ENCODE measurements at regions not wholly inside any gene's neighbourhood (a gene's known extent, or its start where the extent isn't known, plus 50 kb on each side); places are given as distances from the start of the nearest gene placed in this dataset.

DNA sequence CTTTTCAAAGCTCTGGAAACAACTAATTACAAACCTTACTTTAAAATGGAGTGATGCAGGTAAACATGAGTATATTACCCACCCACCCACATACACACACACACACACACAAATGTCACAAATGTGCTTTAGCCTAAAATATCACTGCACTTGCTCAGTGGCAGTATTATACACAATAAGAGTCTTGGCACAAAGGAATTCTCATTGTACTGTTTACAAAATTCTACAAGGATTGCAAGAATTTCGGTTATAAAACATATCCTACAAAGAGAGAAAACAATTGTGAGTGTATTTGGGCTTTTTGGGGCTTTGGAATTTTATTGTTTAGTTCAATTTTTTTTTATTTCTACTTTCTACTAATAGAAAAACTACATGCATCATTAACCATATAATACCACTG lies 113.2 kb upstream of the BEND6 start:
- H3K36me3 ChIP-seq (ENCODE audit: control insufficient read depth in 2 of 3, insufficient read depth in 3 of 3, low read length in 3 of 3), result no peaks in the 10 kb centered on the region
- intact Hi-C loops (cut with micrococcal nuclease), result loop anchor here in 1 of 2 donors (5.0 kb wide), 2 partner anchors 381 to 476 kb away; partner anchors contain the start of genes PRIM2 and RAB23
- no peak overlapping the region for H3K4me3 Mint-ChIP-seq
- peaks cover 0 to 4% (median 0%) of the 10 kb centered on the region in 5 donors for H3K36me3 Mint-ChIP-seq
- H3K9me3 ChIP-seq (ENCODE audit: control insufficient read depth in 2 of 3, low read length in 3 of 3), result no peaks in the 10 kb centered on the region
- ATAC-seq (no peak), DNase-seq (no peak)
- peaks cover 6 to 20% (median 11%) of the 10 kb centered on the region in 7 donors for H3K4me1 Mint-ChIP-seq
- H3K27me3 ChIP-seq (ENCODE audit: control insufficient read depth in 2 of 2, insufficient read depth in 2 of 2, low read length in 2 of 2), result no peaks in the 10 kb centered on the region
- H3K27me3 Mint-ChIP-seq, result peaks cover 53 to 75% (median 61%) of the 10 kb centered on the region in 5 donors
- peaks cover 0 to 3% (median 0%) of the 10 kb centered on the region in 11 donors for H3K9me3 Mint-ChIP-seq
- H3K4me3 ChIP-seq (ENCODE audit: low read length), result no peak overlapping the region
- CTCF ChIA-PET, result interaction anchor here (0.9 kb wide), 1 partner anchor 13 kb away, joined by 3 read pairs; no protein-coding TSS in a partner anchor
- H3K27ac ChIP-seq (ENCODE audit: low read depth, low read length), result no peak overlapping the region
- POLR2A ChIA-PET, result interaction anchor here (0.6 kb wide), 1 partner anchor 22 kb away, joined by 3 read pairs; no protein-coding TSS in a partner anchor
- peaks cover 0 to 7% of the 10 kb centered on the region in 2 donors for H3K4me1 ChIP-seq (ENCODE audit: control insufficient read depth in 2 of 2, insufficient read depth in 2 of 2, low read length in 2 of 2)
- H3K27ac Mint-ChIP-seq, result no peak overlapping the region

DNA sequence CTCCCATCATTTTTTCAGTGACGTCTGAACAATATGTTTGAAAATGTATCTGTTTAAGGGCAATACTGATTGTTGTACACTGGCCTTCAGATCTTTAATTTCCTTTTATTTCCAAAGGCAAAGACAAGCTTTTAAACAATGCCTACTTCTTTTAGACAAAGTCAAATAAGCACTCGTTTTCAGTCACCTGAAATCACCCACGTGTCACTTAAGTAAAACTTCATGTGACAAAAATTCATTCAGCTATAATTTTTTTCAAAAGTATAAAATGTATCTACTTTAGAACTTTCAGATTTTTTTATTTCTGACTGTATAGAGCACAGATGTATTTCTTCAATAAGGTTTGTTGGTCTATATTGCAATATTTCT lies 113.5 kb upstream of the BEND6 start:
- H3K9me3 ChIP-seq (ENCODE audit: control insufficient read depth in 2 of 3, low read length in 3 of 3), result no peaks in the 10 kb centered on the region
- ATAC-seq (no peak), DNase-seq (no peak)
- no peaks in the 10 kb centered on the region for H3K27me3 ChIP-seq (ENCODE audit: control insufficient read depth in 2 of 2, insufficient read depth in 2 of 2, low read length in 2 of 2)
- no peak overlapping the region for H3K27ac ChIP-seq (ENCODE audit: low read depth, low read length)
- H3K4me1 ChIP-seq (ENCODE audit: control insufficient read depth in 2 of 2, insufficient read depth in 2 of 2, low read length in 2 of 2), result peaks cover 0 to 7% of the 10 kb centered on the region in 2 donors
- peaks cover 0 to 3% (median 0%) of the 10 kb centered on the region in 11 donors for H3K9me3 Mint-ChIP-seq
- intact Hi-C loops (cut with micrococcal nuclease), result loop anchor here in 1 of 2 donors (5.0 kb wide), 2 partner anchors 381 to 476 kb away; partner anchors contain the start of genes PRIM2 and RAB23
- H3K27me3 Mint-ChIP-seq, result peaks cover 51 to 73% (median 61%) of the 10 kb centered on the region in 5 donors
- H3K4me3 Mint-ChIP-seq, result no peak overlapping the region
- peaks cover 6 to 20% (median 11%) of the 10 kb centered on the region in 7 donors for H3K4me1 Mint-ChIP-seq
- H3K36me3 Mint-ChIP-seq, result peaks cover 0 to 4% (median 0%) of the 10 kb centered on the region in 5 donors
- no peak overlapping the region for H3K27ac Mint-ChIP-seq
- no peak overlapping the region for H3K4me3 ChIP-seq (ENCODE audit: low read length)
- ChIA-PET POLR2A (interaction anchor here (0.6 kb wide), 1 partner anchor 22 kb away, joined by 3 read pairs; no protein-coding TSS in a partner anchor), CTCF (no interaction called here)
- no peaks in the 10 kb centered on the region for H3K36me3 ChIP-seq (ENCODE audit: control insufficient read depth in 2 of 3, insufficient read depth in 3 of 3, low read length in 3 of 3)

DNA sequence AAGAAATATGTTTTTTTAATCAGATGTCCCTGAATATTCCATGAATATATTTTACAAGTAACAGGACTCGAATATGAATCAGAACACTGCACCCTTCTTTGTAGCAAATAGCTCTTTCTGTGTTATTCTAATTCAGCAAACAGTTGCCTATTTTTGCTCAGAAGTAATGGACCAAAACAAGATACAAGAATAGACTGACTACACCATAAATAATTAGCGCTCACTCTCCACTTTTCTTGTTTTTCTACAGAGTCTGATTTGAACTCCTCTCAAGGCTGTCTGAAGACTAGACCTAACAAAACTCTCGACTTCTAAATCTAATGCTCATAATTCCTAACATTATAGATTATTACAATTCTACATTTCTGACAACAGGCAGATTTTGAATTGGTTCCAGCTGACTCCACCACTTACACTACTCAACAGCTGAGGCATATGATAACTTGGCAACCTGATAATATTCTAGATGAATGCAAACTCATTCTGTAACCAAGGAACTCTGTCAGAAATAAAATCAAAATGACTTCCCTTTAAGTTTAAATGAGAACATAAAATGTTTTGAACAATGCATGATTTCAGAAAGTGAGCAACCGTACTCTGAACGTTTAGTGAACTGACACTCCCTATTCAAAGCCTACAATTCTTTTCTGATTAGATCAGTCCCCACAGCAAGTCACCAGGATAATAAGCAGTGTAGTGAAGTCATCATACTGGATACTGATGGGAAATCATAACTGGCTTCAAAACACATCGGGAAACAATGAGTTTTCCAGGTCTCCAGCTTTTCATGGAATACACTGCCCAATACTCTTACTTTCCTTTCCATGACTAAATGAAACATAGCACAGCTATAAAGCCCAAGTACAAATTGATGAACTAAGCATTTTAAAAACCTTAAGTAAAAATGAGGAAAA lies 114.2 kb upstream of the BEND6 start:
- H3K9me3 ChIP-seq (ENCODE audit: control insufficient read depth in 2 of 3, low read length in 3 of 3), result no peaks in the 10 kb centered on the region
- peaks cover 0 to 4% (median 0%) of the 10 kb centered on the region in 5 donors for H3K36me3 Mint-ChIP-seq
- peaks cover 0 to 3% (median 0%) of the 10 kb centered on the region in 11 donors for H3K9me3 Mint-ChIP-seq
- ATAC-seq (no peak), DNase-seq (no peak)
- H3K4me1 ChIP-seq (ENCODE audit: control insufficient read depth in 2 of 2, insufficient read depth in 2 of 2, low read length in 2 of 2), result peaks cover 0 to 7% of the 10 kb centered on the region in 2 donors
- H3K4me1 Mint-ChIP-seq, result peaks cover 6 to 20% (median 11%) of the 10 kb centered on the region in 7 donors
- no peaks in the 10 kb centered on the region for H3K27me3 ChIP-seq (ENCODE audit: control insufficient read depth in 2 of 2, insufficient read depth in 2 of 2, low read length in 2 of 2)
- H3K27me3 Mint-ChIP-seq, result peaks cover 50 to 71% (median 61%) of the 10 kb centered on the region in 5 donors
- intact Hi-C loops (cut with micrococcal nuclease), result loop anchor here in 1 of 2 donors (5.0 kb wide), 2 partner anchors 382 to 477 kb away; partner anchors contain the start of genes PRIM2 and RAB23
- H3K4me3 ChIP-seq (ENCODE audit: low read length), result no peak overlapping the region
- H3K36me3 ChIP-seq (ENCODE audit: control insufficient read depth in 2 of 3, insufficient read depth in 3 of 3, low read length in 3 of 3), result no peaks in the 10 kb centered on the region
- H3K27ac ChIP-seq (ENCODE audit: low read depth, low read length), result no peak overlapping the region
- no peak overlapping the region for H3K4me3 Mint-ChIP-seq
- POLR2A ChIA-PET, result interaction anchor here (0.6 kb wide), 1 partner anchor 23 kb away, joined by 3 read pairs; no protein-coding TSS in a partner anchor
- CTCF ChIA-PET, result no interaction called here
- H3K27ac Mint-ChIP-seq, result no peak overlapping the region

DNA sequence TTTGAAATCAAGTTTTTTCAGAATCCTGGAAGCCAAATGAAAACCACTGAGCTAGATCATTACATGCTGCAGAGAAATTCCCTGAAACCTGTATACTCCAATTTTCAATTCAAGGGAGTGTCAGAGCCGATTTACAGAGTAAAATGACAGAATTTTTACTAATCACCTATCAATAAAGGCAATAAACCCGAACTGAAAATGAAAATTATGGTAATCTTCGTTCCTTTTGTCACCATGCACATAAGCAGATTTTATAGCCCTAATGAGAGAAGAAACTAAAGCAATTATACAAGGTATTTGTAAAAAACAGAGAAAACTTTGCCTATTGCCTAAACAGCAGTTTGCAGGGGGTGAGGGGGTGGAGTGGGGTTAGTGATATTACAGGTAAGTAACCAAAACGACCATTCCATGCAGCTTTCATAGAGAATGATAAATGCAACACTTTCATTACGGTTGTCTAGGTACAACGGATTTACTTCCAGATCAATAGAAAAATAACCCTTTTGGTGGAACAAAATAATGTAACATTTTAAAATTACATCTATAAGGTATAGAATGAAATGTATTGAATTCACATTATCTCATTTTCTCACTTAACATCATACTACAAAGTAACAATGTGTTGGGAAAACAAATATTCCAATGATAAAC lies 115.2 kb upstream of the BEND6 start:
- POLR2A ChIA-PET, result no interaction called here
- Histone ChIP-seq H3K27me3 (ENCODE audit: control insufficient read depth in 2 of 2, insufficient read depth in 2 of 2, low read length in 2 of 2) (no peaks in the 10 kb centered on the region), H3K4me1 (ENCODE audit: control insufficient read depth in 2 of 2, insufficient read depth in 2 of 2, low read length in 2 of 2) (peaks cover 0 to 7% of the 10 kb centered on the region in 2 donors), H3K27ac (ENCODE audit: low read depth, low read length) (no peak overlapping the region), H3K9me3 (ENCODE audit: control insufficient read depth in 2 of 3, low read length in 3 of 3) (no peaks in the 10 kb centered on the region), H3K36me3 (ENCODE audit: control insufficient read depth in 2 of 3, insufficient read depth in 3 of 3, low read length in 3 of 3) (no peaks in the 10 kb centered on the region), H3K4me3 (ENCODE audit: low read length) (no peak overlapping the region)
- ATAC-seq (no peak), DNase-seq (no peak)
- Mint-ChIP-seq H3K27ac (no peak overlapping the region), H3K27me3 (peaks cover 54 to 69% (median 62%) of the 10 kb centered on the region in 5 donors), H3K4me3 (no peak overlapping the region), H3K4me1 (peaks cover 6 to 14% (median 11%) of the 10 kb centered on the region in 7 donors), H3K9me3 (peaks cover 0 to 3% (median 0%) of the 10 kb centered on the region in 11 donors), H3K36me3 (peaks cover 0 to 4% (median 0%) of the 10 kb centered on the region in 5 donors)
- CTCF ChIA-PET, result no interaction called here
- intact Hi-C loops (cut with micrococcal nuclease), result loop anchor here in 1 of 2 donors (5.0 kb wide), 2 partner anchors 383 to 478 kb away; partner anchors contain the start of genes PRIM2 and RAB23

DNA sequence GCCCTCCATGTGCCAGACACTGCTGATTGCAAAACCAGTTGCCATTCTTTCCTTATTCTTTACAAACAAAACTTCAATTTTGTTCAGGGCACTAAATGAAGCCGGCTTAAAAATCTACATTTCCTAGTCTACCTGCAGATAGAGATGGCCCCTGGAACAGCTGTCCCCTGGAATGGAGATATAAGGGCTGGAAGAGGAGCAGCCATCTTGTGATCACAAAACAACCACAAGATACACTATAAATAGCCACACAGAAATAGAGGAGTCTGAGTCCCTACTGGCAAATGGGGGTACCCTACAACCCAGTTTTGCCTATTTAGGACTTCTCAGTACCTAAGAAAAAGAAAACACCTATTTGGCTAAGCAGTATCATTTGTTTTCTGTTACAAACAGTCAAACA lies 115.9 kb upstream of the BEND6 start:
- intact Hi-C loops (cut with micrococcal nuclease), result no loop called here
- Histone ChIP-seq H3K27ac (ENCODE audit: low read depth, low read length) (no peak overlapping the region), H3K4me1 (ENCODE audit: control insufficient read depth in 2 of 2, insufficient read depth in 2 of 2, low read length in 2 of 2) (peaks cover 0 to 7% of the 10 kb centered on the region in 2 donors), H3K9me3 (ENCODE audit: control insufficient read depth in 2 of 3, low read length in 3 of 3) (no peaks in the 10 kb centered on the region), H3K27me3 (ENCODE audit: control insufficient read depth in 2 of 2, insufficient read depth in 2 of 2, low read length in 2 of 2) (no peaks in the 10 kb centered on the region), H3K4me3 (ENCODE audit: low read length) (no peak overlapping the region), H3K36me3 (ENCODE audit: control insufficient read depth in 2 of 3, insufficient read depth in 3 of 3, low read length in 3 of 3) (no peaks in the 10 kb centered on the region)
- peaks cover 55 to 64% (median 63%) of the 10 kb centered on the region in 5 donors for H3K27me3 Mint-ChIP-seq
- peaks cover 0 to 4% (median 0%) of the 10 kb centered on the region in 5 donors for H3K36me3 Mint-ChIP-seq
- no peak overlapping the region for H3K4me3 Mint-ChIP-seq
- ATAC-seq (no peak), DNase-seq (no peak)
- peaks cover 0 to 3% (median 0%) of the 10 kb centered on the region in 11 donors for H3K9me3 Mint-ChIP-seq
- CTCF ChIA-PET, result no interaction called here
- no peak overlapping the region for H3K27ac Mint-ChIP-seq
- POLR2A ChIA-PET, result no interaction called here
- H3K4me1 Mint-ChIP-seq, result peaks cover under 1 to 11% (median 8%) of the 10 kb centered on the region in 7 donors

DNA sequence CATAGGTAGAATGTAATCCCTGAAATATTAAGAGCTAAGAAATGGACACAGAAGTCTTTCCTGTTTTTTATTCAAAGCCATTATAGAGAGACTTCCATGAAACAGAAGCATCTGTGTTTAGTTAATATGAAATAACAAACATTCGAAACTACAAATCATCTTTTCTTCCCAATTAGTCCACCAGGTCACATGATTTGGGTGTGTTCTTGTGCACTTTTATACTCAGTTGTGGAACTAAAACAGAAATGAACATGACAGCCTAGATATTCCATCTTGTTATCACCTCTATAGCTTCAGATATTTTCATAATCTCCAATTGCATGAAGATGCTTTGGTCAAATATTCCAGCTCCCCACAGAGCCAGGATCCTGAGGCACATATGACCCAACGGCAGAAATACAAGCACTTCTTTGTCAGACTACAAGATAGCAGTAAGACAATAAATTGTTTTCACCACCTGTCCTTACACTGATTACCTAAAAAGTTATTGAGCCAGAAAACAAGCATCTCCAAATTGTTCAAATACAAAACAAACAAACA lies 116.8 kb upstream of the BEND6 start:
- ChIA-PET POLR2A (no interaction called here), CTCF (no interaction called here)
- H3K4me1 ChIP-seq (ENCODE audit: control insufficient read depth in 2 of 2, insufficient read depth in 2 of 2, low read length in 2 of 2), result peaks cover 0 to 5% of the 10 kb centered on the region in 2 donors
- H3K4me3 ChIP-seq (ENCODE audit: low read length), result no peak overlapping the region
- H3K27me3 ChIP-seq (ENCODE audit: control insufficient read depth in 2 of 2, insufficient read depth in 2 of 2, low read length in 2 of 2), result no peaks in the 10 kb centered on the region
- H3K27ac ChIP-seq (ENCODE audit: low read depth, low read length), result no peak overlapping the region
- H3K9me3 ChIP-seq (ENCODE audit: control insufficient read depth in 2 of 3, low read length in 3 of 3), result no peaks in the 10 kb centered on the region
- no peaks in the 10 kb centered on the region for H3K36me3 ChIP-seq (ENCODE audit: control insufficient read depth in 2 of 3, insufficient read depth in 3 of 3, low read length in 3 of 3)
- Mint-ChIP-seq H3K4me1 (peaks cover 0 to 11% (median 8%) of the 10 kb centered on the region in 7 donors), H3K27ac (no peak overlapping the region), H3K9me3 (peaks cover 0 to 3% (median 0%) of the 10 kb centered on the region in 11 donors), H3K27me3 (peaks cover 59 to 70% (median 64%) of the 10 kb centered on the region in 5 donors), H3K4me3 (no peak overlapping the region), H3K36me3 (peaks cover 0 to 4% (median 0%) of the 10 kb centered on the region in 5 donors)
- DNase-seq (no peak), ATAC-seq (no peak)
- intact Hi-C loops (cut with micrococcal nuclease), result no loop called here
